ENCODE measurements at regions not wholly inside any gene's neighbourhood (a gene's known extent, or its start where the extent isn't known, plus 50 kb on each side); places are given as distances from the start of the nearest gene placed in this dataset.
"Not testable (repeated sequence)": the region's sequence is repeated elsewhere in the genome, so short reads cannot be mapped to it uniquely, and the experiment has no call there.

DNA sequence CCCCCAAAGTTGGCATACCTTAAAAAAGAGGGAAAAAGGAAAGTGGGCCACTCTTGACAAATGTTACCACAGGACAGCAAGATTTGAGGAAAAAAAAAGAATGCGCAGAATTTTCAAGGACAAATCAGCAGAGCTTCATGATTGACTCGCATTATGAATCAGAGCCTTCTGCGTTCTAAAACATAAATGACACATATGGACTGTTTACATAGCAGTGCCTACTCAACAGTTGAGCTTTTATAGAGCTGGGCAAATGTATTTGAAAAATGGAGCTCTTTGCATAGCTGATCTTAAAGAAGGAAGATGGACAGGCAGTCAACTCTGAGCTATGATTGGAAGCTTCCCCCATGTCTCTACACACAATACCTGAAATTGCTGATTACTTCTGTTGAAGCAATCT lies 213.2 kb upstream of the NT5E start:
- no peaks in the 10 kb centered on the region for H3K36me3 ChIP-seq (replicated peaks in 1 of 2; ENCODE audit: insufficient read depth in 1 of 2, low read depth in 2 of 2)
- DNase-seq (no peak), ATAC-seq (no peak)
- WGBS, 2 donors, result 51 to 65% methylated on average over 3 of the region's 3 CpGs
- TF ChIP-seq, protein P1, sequence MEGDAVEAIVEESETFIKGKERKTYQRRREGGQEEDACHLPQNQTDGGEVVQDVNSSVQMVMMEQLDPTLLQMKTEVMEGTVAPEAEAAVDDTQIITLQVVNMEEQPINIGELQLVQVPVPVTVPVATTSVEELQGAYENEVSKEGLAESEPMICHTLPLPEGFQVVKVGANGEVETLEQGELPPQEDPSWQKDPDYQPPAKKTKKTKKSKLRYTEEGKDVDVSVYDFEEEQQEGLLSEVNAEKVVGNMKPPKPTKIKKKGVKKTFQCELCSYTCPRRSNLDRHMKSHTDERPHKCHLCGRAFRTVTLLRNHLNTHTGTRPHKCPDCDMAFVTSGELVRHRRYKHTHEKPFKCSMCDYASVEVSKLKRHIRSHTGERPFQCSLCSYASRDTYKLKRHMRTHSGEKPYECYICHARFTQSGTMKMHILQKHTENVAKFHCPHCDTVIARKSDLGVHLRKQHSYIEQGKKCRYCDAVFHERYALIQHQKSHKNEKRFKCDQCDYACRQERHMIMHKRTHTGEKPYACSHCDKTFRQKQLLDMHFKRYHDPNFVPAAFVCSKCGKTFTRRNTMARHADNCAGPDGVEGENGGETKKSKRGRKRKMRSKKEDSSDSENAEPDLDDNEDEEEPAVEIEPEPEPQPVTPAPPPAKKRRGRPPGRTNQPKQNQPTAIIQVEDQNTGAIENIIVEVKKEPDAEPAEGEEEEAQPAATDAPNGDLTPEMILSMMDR (IDR thresholded peaks at IDR 0.05), result no peak
- TF ChIP-seq POLR2A (IDR thresholded peaks at IDR 0.05), result no peak
- H3K27ac ChIP-seq, result no peak overlapping the region
- no peaks in the 10 kb centered on the region for H3K27me3 ChIP-seq
- no peaks in the 10 kb centered on the region for H3K9me3 ChIP-seq
- no peak overlapping the region for H3K4me3 ChIP-seq
- H3K4me1 ChIP-seq, result no peaks in the 10 kb centered on the region
- intact Hi-C loops (cut with DNase I), result no loop called here

DNA sequence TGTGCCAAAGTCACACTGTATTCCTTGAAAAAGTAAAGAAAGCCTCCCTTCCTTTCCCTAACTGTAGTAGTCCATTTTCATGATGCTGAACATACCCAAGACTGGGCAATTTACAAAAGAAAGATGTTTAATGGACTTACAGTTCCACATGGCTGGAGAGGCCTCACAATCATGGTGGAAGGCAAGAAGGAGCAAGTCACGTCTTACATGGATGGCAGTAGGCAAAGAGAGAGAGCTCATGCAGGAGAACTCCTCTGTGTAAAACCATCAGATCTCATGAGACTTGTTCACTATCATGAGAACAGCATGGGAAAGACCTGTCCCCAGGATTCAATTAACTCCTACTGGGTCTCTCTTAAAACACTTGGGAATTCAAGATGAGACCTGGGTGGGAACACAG lies 222.5 kb upstream of the NT5E start:
- H3K36me3 ChIP-seq (replicated peaks in 1 of 2; ENCODE audit: insufficient read depth in 1 of 2, low read depth in 2 of 2); DNase-seq; intact Hi-C loops (cut with DNase I); ATAC-seq; H3K4me1 ChIP-seq; H3K27me3 ChIP-seq; H3K27ac ChIP-seq; H3K4me3 ChIP-seq; H3K9me3 ChIP-seq: not testable (repeated sequence)
- 24 to 27% methylated on average over 1 of the region's 1 CpG for whole genome bisulfite sequencing, 2 donors

DNA sequence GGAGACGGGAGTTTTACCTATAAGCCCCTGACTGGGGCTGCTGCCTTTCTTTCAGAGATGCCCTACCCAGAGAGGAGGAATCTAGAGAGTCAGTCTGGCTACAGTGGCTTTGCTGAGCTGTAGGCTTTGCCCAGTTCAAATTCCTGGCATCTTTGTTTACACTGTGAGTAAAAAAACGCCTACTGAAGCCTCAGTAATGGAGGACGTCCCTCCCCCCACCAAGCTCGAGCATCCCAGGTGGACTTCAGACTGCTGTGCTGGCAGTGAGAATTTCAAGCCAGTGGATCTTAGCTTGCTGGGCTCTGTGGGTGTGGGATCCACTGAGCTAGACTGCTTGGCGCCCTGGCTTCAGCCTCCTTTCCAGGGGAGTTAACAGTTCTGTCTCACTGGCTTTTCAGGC lies 237.1 kb upstream of the NT5E start:
- 15 to 16% methylated on average over 2 to 5 of the region's 5 CpGs for WGBS, 2 donors
- intact Hi-C loops (cut with DNase I); DNase-seq; H3K27me3 ChIP-seq; H3K36me3 ChIP-seq (replicated peaks in 1 of 2; ENCODE audit: insufficient read depth in 1 of 2, low read depth in 2 of 2); H3K9me3 ChIP-seq; ATAC-seq; H3K27ac ChIP-seq; H3K4me3 ChIP-seq; H3K4me1 ChIP-seq: not testable (repeated sequence)

DNA sequence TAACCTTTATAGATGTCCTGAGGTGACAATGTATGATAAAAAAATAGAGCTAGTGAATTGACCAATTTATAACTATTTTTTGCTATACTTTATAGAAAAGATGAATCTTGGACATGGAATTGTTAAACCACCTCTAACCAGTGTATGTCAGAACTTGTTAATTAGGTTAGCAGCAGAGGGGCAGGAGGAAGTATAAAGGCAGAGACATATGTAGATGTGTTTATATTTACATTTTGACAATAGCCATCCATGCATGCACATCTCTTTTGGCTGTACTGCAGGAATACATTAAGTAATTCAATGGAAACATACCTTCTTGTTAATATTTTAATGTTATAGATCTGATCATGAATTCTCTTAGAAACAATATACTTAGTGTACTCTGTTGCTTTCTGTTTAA lies 254.6 kb upstream of the NT5E start:
- H3K4me3 ChIP-seq, result no peak overlapping the region
- TF ChIP-seq POLR2A (IDR thresholded peaks at IDR 0.05), result no peak
- H3K27me3 ChIP-seq, result no peaks in the 10 kb centered on the region
- no peak overlapping the region for H3K27ac ChIP-seq
- DNase-seq, result no peak
- no peak for ATAC-seq
- H3K36me3 ChIP-seq (replicated peaks in 1 of 2; ENCODE audit: insufficient read depth in 1 of 2, low read depth in 2 of 2), result no peaks in the 10 kb centered on the region
- no peaks in the 10 kb centered on the region for H3K9me3 ChIP-seq
- H3K4me1 ChIP-seq, result no peaks in the 10 kb centered on the region
- intact Hi-C loops (cut with DNase I), result no loop called here

DNA sequence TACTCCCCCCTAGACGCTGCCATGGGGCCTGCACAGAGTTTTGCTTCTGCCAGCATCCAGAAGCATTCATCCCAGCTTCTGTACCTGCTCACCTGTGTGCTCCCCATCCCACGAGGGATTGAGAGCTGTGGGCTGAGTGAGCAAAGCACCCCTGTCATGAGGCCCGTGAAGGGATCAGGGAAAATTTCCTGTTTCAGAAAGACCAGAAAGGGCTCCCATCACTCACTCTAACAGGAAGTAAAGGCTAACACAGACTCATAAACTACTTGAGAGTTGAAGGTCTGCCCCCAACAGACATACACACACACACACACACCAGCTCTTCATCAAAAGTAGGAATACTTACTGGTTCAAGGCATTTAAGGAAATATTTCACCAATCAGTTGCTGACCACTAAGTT lies 256.5 kb upstream of the NT5E start:
- intact Hi-C loops (cut with DNase I), result no loop called here
- H3K27ac ChIP-seq, result no peak overlapping the region
- WGBS, 2 donors, result 22 to 41% methylated on average over 3 of the region's 3 CpGs
- H3K36me3 ChIP-seq (replicated peaks in 1 of 2; ENCODE audit: insufficient read depth in 1 of 2, low read depth in 2 of 2), result no peaks in the 10 kb centered on the region
- TF ChIP-seq POLR2A (IDR thresholded peaks at IDR 0.05), result no peak
- TF ChIP-seq, protein P1 (IDR thresholded peaks at IDR 0.05), result no peak
- no peaks in the 10 kb centered on the region for H3K27me3 ChIP-seq
- no peak for ATAC-seq
- no peaks in the 10 kb centered on the region for H3K4me1 ChIP-seq
- H3K4me3 ChIP-seq, result no peak overlapping the region
- no peak for DNase-seq
- no peaks in the 10 kb centered on the region for H3K9me3 ChIP-seq

DNA sequence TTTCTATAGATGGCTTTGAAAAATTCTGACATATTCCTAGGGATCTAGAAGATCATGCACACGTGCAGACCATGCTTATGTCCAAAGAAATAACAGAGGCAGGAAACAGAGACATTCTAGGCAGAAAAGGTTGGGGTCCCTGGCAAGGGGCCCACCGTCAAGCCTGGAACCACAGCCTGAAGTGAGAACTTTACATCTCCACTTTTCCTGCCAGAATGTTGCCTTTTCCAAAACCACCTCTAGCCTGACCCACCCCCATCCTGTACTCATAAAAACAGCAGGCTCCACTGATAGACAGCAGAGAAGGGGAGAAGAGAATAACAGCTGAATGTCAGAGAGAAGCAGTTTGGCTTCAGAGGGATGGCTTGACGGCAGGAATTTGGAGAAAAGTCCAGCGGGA lies 257.3 kb upstream of the NT5E start:
- TF ChIP-seq POLR2A (IDR thresholded peaks at IDR 0.05), result no peak
- TF ChIP-seq, protein P1 (IDR thresholded peaks at IDR 0.05), result no peak
- no peaks in the 10 kb centered on the region for H3K4me1 ChIP-seq
- H3K27ac ChIP-seq, result no peak overlapping the region
- ATAC-seq (no peak), DNase-seq (no peak)
- no peak overlapping the region for H3K4me3 ChIP-seq
- 54 to 58% methylated on average over 4 of the region's 4 CpGs for WGBS, 2 donors
- H3K36me3 ChIP-seq (replicated peaks in 1 of 2; ENCODE audit: insufficient read depth in 1 of 2, low read depth in 2 of 2), result no peaks in the 10 kb centered on the region
- no peaks in the 10 kb centered on the region for H3K9me3 ChIP-seq
- no peaks in the 10 kb centered on the region for H3K27me3 ChIP-seq
- intact Hi-C loops (cut with DNase I), result no loop called here
